Ecto neural progenitor cell (in vitro differentiated cells): ENCODE measurements at regions not wholly inside any gene's neighbourhood (a gene's known extent, or its start where the extent isn't known, plus 50 kb on each side); places are given as distances from the start of the nearest gene placed in this dataset.
"Not testable (repeated sequence)": the region's sequence is repeated elsewhere in the genome, so short reads cannot be mapped to it uniquely, and the experiment has no call there.

ENCODE experiments used
- DNase-seq: peaks from one replicate; pipeline ENCODE4 v3.0.0-alpha.2; 2018; ENCODE audit warnings: low spot score

DNA sequence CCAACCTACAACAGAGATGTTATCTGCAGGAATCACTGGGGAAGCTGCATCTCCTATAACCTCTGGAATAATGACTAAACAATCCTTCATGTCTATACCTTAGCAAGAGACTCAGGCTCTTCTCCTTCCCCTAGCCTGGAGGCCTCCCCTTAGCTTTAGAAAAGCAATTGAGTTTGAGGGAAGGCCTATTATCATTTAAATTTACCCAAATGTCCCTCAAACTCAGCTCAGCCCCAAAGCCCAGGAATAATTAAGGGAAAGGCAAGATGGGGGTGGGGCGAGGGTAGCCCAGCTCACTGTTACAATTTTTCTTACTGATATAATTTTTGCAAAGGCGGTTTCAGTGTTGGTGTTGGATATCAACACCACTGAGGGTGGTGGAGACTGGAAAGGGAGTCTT lies 151.4 kb upstream of the EEA1 start:
- no peak for DNase-seq

DNA sequence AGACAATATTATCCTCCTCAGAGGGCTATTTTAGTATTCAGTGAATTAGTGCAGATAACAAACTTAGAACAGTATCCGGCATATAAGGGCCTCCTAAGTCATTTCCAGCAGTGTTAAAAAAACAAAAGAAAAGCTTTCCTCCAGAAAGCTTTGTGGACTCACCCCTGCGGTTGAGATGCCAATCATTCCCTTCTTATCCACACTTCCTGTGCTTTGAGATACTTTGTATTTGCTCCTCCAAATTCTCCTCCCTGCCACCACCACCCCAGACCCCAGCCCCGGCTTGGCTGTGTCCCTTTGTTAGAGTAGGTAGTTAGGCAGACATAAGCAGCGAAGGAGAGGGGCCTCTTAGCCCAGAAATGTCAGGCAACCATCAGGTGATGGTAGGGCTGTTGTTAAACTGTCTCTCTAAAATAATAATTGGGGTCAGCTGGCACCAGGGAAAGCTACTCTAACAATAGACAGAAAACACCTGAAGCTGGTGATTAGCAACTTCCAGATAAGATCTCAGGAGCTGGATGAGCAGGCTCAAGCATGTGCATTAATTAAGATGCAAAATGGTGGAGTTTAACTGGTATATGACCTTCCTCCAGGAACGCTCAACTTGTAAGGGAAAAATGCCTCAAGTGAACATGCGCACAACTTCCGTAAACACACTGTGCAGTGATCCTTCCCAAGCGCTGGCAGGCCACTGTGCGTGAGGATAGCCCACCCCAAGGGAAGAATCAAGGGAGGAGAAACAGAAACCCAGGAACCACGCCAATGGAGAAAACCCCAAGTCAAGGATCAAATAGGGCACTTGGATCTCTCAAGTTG lies 152.1 kb upstream of the EEA1 start:
- DNase-seq, result no peak

DNA sequence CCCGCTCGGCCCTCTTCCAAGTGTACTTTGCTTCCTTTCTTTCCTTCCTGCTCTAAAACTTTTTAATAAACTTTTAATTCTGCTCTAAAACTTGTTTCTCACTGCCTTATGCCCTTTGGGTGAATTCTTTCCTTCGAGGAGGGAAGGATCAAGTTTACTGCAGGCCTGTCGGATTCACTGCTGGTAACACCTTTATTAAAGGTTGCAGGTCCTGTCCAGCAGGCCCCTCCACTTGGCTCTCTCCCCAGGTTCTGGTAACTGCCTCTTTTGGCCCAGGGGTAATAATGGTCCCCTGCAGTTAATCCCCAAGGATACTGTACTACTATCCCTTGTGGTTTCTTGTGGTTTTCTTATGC lies 152.7 kb upstream of the EEA1 start:
- DNase-seq, result no peak

DNA sequence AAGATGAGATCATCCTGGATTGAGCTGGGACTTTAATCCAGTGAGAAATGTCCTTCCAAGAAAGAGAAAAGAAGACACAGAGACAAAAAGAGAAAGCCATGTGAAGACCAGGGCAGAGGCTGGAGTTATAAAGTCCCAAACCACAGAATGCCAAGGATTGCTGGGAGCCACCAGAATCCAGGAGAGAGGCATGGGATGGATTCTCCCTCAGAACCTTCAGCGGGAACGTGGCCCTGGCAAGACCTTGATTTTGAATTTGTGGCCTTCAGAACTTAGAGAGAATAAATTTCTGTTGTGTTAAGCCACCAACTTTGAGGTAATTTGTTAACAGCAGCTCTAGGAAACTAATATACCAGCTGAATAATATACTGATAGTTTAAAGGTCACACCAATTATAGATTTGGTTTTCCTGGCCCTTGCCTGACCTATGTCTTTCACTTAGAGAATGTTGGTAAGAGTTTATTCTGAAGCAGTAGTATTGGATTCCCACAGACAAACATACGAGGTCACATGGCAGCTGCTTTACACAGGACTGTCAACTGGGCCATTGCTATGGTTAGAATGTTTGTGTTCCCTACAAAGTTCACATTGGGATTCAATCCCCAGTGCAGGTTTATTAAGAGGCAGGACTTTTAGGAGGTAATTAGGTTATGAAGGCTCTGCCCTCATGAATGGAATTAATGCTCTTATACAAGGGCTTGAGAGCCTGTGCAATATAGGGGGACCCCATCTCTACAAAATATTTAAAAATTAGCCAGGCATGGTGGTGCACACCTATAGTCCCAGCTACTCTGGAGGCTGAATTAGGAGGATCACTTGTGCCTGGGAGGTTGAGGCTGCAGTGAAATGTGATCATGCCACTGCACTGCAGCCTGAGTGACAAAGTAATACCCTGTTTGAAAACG lies 156.5 kb upstream of the EEA1 start:
- no peak for DNase-seq

DNA sequence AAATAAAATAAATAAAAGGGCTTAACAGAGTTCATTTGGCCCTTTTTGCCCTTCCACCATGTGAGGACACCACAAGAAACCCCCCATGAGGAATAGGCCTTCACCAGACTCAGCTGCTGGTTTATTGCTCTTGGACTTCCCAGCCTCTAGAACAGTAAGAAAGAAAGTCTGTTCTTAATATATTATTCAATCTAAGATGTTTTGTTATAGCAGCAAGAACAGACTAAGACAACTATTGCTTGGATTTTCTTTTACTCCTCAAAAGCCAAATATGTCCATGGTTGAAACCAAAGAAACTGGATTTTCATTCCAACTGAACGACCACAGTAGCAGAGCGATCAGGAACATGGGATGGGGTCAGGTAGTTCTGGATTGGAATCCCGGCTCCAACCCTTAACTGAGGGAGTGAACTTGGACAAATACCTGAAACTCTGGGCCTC lies 157.2 kb upstream of the EEA1 start:
- no peak for DNase-seq

DNA sequence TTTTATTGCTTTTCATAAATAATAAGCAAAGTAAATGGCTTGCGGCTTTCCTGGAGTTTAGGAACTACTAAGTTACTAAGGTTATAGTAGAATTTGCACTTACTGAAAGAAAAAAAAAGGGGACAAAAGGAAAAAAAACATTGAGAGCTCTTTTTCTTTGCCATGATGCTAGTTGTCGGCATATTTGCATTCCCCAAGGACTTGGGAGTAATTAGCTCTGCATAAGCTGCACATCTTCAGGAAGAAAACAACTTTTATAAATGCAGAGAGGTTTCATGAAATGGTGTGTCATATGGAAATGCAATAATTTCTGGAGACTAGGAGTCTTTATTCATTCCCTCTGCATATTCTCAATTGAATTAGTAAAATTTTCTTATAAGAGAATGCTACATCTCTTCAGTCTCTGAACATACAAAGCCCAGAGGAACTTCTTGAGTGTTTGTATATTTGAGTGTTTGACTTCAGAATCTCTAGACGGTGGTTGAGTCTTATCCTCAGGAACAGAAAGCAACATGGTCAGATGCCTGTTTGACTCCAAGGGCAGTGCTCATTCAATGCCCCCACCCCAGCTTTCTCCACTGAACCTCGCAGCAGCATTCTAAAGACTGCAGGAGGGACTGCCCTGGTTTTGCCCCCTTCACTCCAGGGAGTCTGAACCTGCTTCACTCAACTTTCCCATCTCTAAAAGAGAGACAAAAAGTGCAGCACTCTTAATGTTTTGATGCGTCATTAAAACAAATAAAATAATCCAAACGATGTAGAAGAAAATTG lies 158.9 kb upstream of the EEA1 start:
- no peak for DNase-seq

DNA sequence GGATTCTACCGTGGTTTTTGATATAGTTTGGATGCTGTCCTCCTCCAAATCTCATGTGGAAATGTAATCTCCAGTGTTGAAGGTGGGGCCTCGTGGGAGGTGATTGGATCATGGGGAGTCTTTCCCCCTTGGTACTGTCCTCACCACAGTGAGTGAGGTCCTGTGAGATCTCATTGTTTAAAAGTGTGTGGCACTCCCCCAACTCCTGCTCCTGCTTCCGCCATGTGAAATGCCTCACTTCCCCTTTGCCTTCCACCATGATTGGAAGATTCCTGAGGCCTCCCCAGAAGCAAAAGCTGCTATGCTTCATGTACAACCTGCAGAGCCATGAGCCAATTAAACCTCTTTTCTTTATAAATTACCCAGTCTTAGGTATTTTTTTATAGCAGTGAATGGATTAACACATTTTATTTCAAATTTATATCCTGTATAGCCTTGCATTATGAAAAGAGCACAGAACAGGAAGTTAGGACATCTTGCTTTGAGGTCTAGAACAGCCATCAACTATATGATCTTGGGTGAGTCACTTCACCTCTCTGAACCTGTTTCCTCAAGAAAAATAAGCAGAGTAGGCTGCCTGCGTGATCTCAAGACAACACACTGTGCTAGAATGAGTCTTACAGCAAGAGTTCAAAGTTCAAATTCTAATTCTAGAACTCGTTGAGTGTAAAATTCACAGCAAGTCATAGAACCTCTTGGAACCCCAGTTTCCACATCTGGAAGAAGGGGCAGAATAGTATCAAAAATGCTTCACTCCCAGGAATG lies 160.9 kb upstream of the EEA1 start:
- DNase-seq, result no peak

DNA sequence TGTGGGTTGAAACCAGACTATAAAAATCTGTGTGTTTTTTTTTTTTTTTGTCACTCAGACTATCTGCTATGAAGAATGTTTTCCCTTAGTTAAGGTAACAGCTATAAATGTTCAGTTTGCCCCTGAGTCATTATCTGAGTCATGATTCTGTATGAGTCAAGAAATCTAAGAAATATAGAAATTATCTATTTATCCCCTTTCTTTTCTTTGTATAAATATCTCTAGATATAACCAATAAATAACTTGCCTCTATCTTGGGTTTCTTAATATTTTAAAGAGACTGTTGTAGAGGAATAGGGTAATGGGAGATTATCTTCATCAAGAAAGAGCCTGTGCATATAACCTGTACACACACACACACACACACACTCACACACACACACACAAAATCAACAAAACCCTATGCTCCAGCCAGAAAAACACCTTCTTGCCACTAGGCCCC lies 161.7 kb upstream of the EEA1 start:
- DNase-seq, result no peak

DNA sequence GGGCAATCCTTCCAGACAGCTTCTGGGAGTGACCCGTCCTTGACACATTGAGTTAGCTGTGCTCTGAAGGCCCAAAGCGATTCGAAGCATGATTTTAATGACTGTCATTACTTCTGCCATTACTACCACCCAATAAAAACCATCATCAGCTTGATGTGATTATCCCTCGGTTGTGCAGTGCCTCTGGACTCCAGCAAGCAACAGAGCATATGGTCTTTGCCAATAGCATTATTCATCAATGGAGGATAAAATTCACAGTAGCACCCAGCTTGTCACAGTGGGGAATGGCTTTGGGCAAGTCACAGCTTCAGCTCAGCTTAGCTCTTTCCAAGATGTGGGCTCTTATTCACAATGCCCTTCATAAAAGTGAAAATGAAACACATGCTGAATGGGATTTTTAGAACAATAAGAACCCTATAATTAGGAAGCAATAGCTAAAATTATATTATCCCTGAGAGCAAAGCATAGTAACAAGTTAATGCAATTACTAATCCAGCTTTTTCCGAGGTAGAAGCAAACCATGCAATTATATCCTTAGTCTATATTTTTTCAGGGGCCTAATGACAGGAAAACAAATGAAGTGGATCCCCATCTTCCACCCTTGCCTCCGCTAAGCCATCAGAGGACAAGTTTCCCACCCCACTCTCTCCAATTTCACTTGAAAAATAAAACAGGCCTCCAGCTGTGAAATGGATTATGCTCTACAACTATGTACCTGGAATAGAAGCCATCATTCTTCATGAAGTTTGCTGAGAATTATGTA lies 163.0 kb upstream of the EEA1 start:
- DNase-seq, result no peak

DNA sequence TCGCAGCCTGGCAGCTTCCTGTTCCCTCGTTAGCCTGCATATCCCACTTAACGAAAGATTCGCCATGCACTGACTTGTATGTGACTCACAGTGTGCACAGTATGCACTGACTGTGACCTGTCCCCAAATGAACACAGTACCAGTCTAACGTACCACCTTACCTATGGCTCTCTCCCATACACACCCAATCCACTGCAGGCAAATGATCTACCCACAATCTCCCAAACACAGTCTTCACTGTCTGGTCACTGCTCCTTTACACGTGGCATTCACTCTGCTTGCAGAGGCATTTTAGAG lies 163.5 kb upstream of the EEA1 start:
- DNase-seq, result no peak

DNA sequence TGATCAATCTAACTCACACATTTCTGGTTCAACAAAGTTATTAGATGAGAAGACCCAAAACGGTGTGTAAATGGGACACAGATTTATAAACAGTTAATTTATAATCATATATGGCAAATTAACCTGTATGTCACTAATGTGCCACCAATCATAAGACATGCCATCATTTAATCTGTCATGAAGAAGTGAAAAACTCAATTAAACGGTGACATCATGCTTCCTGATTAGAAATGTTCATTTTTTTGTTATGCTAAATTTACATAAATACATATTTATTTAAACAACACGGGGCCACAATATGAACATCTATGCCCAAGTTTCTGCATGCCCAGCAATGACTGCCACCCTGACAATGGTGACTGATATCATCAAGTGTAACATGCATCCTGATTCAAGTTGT lies 164.1 kb upstream of the EEA1 start:
- DNase-seq, result no peak

DNA sequence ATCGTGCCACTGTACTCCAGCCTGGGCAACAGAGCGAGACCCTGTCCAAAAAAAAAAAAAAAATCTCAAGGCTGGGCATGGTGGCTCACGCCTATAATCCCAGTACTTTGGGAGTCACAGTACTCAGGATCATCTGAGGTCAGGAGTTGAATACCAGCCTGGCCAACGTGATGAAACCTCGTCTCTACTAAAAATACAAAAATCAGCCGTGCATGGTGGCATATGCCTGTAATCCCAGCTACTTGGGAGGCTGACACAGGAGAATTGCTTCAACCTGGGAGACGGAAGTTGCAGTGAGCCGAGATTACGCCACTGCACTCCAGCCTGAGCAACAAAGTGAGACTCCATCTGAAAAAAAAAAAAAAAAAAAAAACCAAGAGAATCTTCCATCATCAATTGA lies 165.1 kb upstream of the EEA1 start:
- DNase-seq, result not testable (repeated sequence)

DNA sequence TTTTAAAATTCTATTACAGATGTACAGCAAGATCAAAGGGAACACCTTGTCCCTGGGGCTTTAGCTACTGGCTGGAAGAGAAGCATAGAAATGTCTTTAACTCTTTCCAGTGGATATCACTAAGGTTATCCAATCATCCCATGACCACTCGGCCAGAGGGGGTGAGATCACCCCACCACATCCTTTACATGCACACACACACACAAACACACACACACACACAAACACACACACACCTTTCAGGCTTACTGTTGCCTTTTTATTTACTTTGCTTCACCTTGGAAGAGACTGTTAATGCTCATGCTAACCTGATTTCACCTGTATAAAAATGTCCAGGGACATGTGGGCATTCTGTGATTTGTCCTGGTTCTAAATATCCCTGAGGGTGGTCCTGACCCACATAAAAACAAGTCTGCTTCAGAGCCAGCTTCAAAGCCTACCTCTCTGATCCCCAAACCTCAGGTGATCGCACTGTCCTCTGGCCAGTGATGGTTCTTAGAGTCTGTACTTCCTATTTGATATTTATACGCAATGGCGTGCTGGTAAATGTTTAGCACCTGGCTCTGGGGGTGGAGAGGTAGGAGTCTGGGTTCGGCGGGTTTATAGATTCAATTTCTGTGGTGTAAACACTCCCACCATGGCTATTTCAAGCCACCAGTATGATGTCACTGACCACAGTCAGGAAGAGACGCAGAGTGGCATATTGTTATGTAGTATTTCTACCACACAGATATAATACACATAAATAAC lies 166.1 kb upstream of the EEA1 start:
- DNase-seq, result no peak

DNA sequence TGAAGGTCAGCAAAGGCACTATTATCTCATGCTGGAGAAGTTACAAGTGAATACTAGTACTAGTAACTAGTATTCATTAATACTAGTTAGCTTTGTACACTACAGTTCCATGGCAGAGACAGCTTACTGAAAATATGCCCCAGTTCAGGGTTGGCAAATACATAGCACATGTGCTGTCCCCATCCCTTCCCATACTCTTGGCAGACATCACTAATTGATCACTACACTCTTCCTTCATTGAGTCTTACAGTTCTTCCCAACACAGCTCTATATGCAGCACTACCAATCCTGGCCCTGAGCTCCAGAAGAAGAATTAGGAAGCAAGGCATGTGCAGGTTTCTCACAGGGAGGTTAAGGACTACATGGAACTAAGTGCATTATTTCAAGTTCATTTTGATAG lies 168.3 kb upstream of the EEA1 start:
- DNase-seq, result no peak

DNA sequence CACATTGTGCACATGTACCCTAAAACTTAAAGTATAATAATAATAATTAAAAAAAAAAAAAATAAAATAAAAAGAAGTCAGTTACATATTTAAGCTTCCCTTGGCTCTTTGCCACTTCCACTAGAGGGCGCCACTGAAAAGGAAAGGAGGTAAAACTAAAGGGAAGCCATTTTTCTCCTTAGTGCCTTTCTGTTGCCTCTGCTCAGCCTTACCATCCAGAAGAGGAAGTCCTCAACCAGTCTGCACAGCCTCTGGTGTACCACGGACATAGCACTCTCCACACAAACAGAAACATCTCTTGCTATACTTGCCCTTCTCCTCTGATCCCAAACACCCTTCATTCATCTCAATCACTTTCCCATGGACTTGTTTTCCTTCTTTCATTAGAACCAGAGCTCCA lies 169.0 kb upstream of the EEA1 start:
- no peak for DNase-seq

DNA sequence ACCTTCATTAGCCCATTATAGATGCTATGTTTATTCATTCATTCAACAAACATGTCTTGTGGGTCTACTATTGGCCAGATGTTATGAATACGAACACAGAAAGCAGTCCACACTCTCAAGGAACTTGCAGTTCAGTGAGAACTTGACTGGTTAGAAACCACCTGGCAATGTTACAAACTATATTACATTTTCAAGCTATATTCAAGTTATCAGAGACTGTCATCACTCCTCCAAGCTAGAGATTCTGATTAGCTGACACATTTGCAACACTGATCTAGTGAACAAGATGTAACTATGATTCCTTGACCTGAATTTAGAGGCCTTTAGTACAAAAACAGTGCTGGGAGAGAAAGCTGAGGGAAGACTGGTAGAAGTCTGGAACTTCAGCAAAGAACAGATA lies 170.7 kb upstream of the EEA1 start:
- no peak for DNase-seq

DNA sequence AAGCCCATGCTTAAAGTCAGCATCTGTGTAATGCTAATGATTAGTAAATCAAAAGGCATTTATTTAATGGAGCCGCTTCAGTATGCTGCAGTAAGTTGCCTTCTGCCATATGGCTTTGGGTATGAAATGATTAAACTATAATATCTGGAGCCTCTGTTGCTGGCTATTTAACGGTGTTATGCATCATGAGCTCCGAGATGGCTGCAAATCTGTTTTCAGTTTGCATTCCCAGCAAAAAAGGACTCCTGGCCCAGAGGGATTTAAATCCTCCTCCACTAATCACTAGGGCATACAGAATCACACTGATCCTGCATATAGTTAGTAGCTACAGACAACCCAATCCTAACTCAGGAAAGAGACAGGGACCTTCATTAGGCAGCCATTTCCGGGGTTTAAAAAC lies 171.5 kb upstream of the EEA1 start:
- no peak for DNase-seq

DNA sequence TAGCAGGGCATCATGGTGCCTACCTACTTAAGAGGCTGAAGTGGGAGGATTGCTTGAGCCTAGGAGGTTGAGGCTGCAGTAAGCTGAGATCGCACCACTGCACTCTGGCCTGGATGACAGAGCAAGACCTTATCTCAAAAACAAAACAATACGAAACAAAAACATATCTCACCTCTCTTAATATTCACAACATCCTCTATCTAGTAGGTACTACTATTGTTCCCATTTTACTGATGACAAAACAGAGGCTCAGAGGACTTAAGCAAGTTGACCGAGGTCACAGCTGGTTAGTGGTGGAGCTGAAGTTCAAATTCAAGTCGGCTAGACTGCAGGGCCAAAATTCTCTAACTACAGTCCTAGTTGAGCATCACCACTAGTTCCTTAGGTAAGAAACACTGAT lies 172.3 kb upstream of the EEA1 start:
- DNase-seq, result no peak

DNA sequence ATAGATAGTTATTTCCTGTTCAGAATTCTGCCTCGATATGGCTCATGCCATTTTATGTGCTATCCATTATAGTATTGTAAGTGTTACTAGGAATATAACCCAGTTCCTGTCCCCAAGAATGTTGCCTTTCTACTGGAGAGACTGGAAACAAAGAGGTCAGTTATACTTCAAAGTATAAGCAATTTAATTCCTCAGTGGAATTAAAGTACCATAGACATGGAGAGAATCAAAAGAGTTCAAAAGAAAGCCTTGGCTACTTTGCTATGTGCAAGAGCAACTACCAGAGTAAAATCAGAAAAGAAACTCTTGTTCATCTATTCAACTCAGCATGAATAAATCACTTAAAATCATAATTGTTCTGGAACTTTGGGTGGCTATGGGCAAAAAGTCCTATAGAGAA lies 173.2 kb upstream of the EEA1 start:
- DNase-seq, result no peak

DNA sequence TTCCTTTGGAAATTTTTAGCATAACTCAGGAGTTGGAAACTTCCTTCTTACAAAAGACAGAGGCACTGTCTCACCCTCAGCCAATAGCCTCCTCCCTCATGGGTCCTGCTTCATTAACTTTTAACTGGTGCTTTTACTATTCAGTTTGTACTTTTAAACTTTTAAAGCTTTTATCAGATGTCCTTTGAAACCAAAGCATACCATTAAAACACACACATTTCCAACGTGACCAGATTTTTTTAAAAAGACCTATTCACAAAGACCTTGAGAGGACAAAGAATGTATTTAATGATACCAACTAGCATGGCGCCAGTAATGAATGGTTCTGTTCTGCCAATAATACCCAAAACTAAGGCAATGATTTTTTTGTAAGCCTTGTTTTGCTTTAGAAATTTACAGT lies 173.6 kb upstream of the EEA1 start:
- no peak for DNase-seq

DNA sequence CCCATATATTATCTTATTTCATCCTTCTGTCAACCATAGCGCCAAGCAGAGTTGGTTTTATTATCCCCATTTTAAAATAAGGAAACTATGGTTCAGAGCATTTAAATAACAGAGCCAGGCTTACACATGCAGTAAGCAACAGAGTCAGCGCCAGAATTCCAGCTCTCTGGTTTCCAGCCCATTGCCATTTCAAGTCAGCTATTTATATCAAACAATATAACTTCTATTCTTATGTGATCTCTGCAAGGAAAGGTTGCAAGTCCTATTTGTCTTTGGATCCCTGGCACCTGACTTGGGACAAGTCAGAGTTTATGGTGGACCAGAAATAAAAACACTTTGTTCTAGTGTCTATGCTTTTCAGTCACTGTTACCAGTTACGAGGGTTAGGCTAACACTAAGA lies 174.1 kb upstream of the EEA1 start:
- DNase-seq, result no peak
